Calu3 (cell line): ENCODE measurements at regions not wholly inside any gene's neighbourhood (a gene's known extent, or its start where the extent isn't known, plus 50 kb on each side); places are given as distances from the start of the nearest gene placed in this dataset.

Source experiments
- BruUV-seq: library from RNA; stranded (reverse); fragments of 400-500 nt; replicated peaks from 2 replicates; lab custom pipeline; 2021; lab: Mats Ljungman, UMichigan
- CTCF ChIA-PET: fragments of 300-600 bp; sonication (Branson Sonifier 250); formaldehyde crosslinking; loops from one replicate; lab custom pipeline; 2022; ENCODE audit warnings: antibody characterized with exemption; lab: Charles Lee
- DNase-seq: peaks from one replicate; pipeline ENCODE4 v3.0.0; 2022
- H3K27ac Mint-ChIP-seq: one replicate; pipeline ENCODE4 v1.8.0; 2022; ENCODE audit warnings: mixed read lengths; ENCODE audit not compliant: unreplicated experiment
- H3K27me3 Mint-ChIP-seq: one replicate; pipeline ENCODE4 v1.8.0; 2022; ENCODE audit warnings: mixed read lengths; ENCODE audit not compliant: unreplicated experiment
- H3K36me3 Mint-ChIP-seq: one replicate; pipeline ENCODE4 v1.8.0; 2022; ENCODE audit warnings: mild to moderate bottlenecking, moderate library complexity, mixed read lengths; ENCODE audit not compliant: insufficient read depth, unreplicated experiment
- H3K4me1 Mint-ChIP-seq: one replicate; pipeline ENCODE4 v1.8.0; 2022; ENCODE audit warnings: mild to moderate bottlenecking, low read depth, mixed read lengths; ENCODE audit not compliant: unreplicated experiment
- H3K4me3 Mint-ChIP-seq: one replicate; pipeline ENCODE4 v1.8.0; 2022; ENCODE audit warnings: mild to moderate bottlenecking, low read depth, moderate library complexity, mixed read lengths; ENCODE audit not compliant: unreplicated experiment
- H3K9me3 Mint-ChIP-seq: one replicate; pipeline ENCODE4 v1.8.0; 2022; ENCODE audit warnings: low read depth, mixed read lengths; ENCODE audit not compliant: unreplicated experiment
- intact Hi-C: fragments of 100-400 bp; cut with micrococcal nuclease; formaldehyde crosslinking; loops from one replicate; pipeline ENCODE4 v1.10.0; 2022; ENCODE audit not compliant: unreplicated experiment
- TF ChIP-seq, protein P1 (sequence below): fragments of 200-600 bp; IDR thresholded peaks from one replicate; pipeline ENCODE4 v1.8.0; 2022; ENCODE audit warnings: antibody characterized with exemption; ENCODE audit not compliant: unreplicated experiment

DNA sequence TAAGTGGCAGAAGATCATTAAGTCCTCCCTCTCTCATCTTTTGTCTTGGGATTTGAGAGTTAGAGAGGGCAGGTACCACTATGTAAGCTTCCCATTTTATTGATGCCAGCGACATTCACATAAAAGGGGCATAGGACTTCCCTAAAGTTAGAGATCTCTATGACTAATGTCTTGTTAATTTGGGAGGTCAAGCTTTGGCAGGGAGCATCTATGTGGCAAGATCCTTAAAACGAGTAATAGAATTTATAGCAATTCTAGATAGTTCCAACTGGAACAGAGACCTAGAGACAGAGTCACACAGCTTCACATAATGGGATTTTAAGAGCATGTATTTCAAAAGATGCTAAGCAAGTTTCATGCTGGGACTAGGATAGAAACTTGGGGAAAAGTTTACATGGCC, 308.0 kb downstream of the MAP2K6 start:
- CTCF ChIA-PET: interaction anchor here (0.6 kb wide), 1 partner anchor 200 kb away, joined by 5 read pairs; no protein-coding TSS in a partner anchor
- Mint-ChIP-seq H3K36me3 (no peaks in the 10 kb centered on the region), H3K4me3 (no peak overlapping the region), H3K9me3 (peaks cover 12% of the 10 kb centered on the region), H3K27ac (no peak overlapping the region), H3K4me1 (no peaks in the 10 kb centered on the region), H3K27me3 (no peaks in the 10 kb centered on the region)
- TF ChIP-seq, protein P1, sequence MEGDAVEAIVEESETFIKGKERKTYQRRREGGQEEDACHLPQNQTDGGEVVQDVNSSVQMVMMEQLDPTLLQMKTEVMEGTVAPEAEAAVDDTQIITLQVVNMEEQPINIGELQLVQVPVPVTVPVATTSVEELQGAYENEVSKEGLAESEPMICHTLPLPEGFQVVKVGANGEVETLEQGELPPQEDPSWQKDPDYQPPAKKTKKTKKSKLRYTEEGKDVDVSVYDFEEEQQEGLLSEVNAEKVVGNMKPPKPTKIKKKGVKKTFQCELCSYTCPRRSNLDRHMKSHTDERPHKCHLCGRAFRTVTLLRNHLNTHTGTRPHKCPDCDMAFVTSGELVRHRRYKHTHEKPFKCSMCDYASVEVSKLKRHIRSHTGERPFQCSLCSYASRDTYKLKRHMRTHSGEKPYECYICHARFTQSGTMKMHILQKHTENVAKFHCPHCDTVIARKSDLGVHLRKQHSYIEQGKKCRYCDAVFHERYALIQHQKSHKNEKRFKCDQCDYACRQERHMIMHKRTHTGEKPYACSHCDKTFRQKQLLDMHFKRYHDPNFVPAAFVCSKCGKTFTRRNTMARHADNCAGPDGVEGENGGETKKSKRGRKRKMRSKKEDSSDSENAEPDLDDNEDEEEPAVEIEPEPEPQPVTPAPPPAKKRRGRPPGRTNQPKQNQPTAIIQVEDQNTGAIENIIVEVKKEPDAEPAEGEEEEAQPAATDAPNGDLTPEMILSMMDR: no peak
- no peak for DNase-seq
- intact Hi-C loops: no loop called here
- BruUV-seq: no TSS peak

DNA sequence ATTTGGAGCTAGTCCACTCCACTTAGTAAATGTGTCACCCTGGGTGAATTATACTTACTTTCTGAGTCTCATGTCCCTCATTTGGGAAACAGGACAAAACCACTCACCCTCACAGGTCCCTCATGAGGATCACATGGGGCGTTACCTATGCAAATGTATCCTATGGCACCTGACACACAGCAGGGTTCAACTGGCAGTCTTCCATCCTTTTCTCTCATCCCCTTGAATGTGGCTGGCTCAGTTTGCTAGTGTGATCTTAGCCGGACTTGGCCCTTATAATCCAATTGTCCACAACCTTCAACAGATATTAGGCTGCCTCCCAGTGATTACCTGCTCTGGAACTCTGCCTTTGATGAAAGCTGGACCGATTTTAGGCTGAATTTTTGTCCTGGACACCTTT, 308.8 kb downstream of the MAP2K6 start:
- BruUV-seq: no TSS peak
- TF ChIP-seq, protein P1: no peak
- intact Hi-C loops: no loop called here

DNA sequence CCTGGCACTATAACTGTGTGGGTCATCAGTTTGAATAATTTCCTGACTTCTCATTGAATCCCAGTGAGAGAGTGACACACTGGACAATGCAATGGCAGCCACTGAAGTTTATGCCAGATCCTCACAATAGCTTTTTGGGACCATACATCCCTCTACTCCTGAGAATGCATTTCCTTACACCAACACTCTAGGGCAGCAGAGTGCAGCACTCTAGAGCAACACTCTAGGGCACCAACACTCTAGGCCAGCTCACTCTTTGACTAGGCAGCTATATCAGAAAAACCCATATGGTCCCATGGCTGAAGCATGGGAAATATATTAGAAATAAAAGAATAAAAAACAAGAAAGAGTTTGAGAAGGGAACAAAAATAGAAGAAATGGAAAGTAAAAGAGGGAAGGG, 309.2 kb downstream of the MAP2K6 start:
- CTCF ChIA-PET: no interaction called here
- Mint-ChIP-seq H3K27me3 (no peaks in the 10 kb centered on the region), H3K4me3 (no peak overlapping the region), H3K36me3 (no peaks in the 10 kb centered on the region), H3K27ac (no peak overlapping the region), H3K9me3 (peaks cover 7% of the 10 kb centered on the region), H3K4me1 (no peaks in the 10 kb centered on the region)
- no TSS peak for BruUV-seq
- intact Hi-C loops: no loop called here
- TF ChIP-seq, protein P1: no peak
- DNase-seq: no peak

More for the DNA sequence above, 308.8 kb downstream of the MAP2K6 start:
- CTCF ChIA-PET: no interaction called here
- Mint-ChIP-seq H3K36me3 (no peaks in the 10 kb centered on the region), H3K27me3 (no peaks in the 10 kb centered on the region), H3K4me1 (no peaks in the 10 kb centered on the region), H3K9me3 (peaks cover 10% of the 10 kb centered on the region), H3K4me3 (no peak overlapping the region), H3K27ac (no peak overlapping the region)
- no peak for DNase-seq

DNA sequence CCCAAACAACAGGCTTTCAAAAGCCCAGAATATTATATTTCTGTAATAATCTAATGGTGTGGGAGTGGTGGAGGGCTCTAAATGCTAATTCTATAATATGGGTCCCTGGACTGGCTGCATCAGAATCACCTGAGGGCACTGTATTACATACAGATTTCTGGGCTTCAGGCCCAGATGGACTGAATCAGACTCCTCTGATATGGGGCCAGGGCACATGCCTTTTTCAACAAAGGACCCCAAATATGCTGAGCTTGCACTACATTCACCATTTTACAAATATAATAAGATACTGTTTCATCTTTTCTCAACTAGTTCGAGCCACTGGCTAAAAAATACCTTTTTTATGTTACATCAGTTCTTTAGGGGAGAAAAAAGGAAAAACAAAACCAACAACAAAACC, 309.7 kb downstream of the MAP2K6 start:
- CTCF ChIA-PET: no interaction called here
- H3K9me3 Mint-ChIP-seq: peaks cover 7% of the 10 kb centered on the region
- H3K4me1 Mint-ChIP-seq: no peaks in the 10 kb centered on the region
- H3K36me3 Mint-ChIP-seq: no peaks in the 10 kb centered on the region
- no peak overlapping the region for H3K27ac Mint-ChIP-seq
- no peak overlapping the region for H3K4me3 Mint-ChIP-seq
- TF ChIP-seq, protein P1: no peak
- no TSS peak for BruUV-seq
- H3K27me3 Mint-ChIP-seq: no peaks in the 10 kb centered on the region
- intact Hi-C loops: no loop called here
- DNase-seq: no peak
